Sigmoid colon (tissue), 4 donors: ENCODE measurements at regions not wholly inside any gene's neighbourhood (a gene's known extent, or its start where the extent isn't known, plus 50 kb on each side); places are given as distances from the start of the nearest gene placed in this dataset.

Experiments used
- POLR2A ChIP-seq, 2 donors: fragments of 450-650 bp; IDR thresholded peaks; one replicate each; pipeline ENCODE4 v1.6.1; 2016; ENCODE audit warnings: antibody characterized with exemption in 2 of 2, mild to moderate bottlenecking in 2 of 2, moderate library complexity in 2 of 2
- POLR2AphosphoS5 ChIP-seq, 4 donors: sonication (generic); formaldehyde crosslinking; IDR thresholded peaks; one replicate each; pipeline ENCODE4 v1.6.1; 2017; ENCODE audit warnings: antibody characterized with exemption in 4 of 4
- TF ChIP-seq, protein P1 (sequence below), 4 experiments: fragments of 450-650 bp in 3 of 4; fragments of 200-600 bp in 1 of 4; IDR thresholded peaks; one replicate each; pipeline ENCODE4 v1.5.1; 2016 to 2019; ENCODE audit warnings: antibody characterized with exemption in 4 of 4, mild to moderate bottlenecking in 3 of 4, moderate library complexity in 2 of 4

DNA sequence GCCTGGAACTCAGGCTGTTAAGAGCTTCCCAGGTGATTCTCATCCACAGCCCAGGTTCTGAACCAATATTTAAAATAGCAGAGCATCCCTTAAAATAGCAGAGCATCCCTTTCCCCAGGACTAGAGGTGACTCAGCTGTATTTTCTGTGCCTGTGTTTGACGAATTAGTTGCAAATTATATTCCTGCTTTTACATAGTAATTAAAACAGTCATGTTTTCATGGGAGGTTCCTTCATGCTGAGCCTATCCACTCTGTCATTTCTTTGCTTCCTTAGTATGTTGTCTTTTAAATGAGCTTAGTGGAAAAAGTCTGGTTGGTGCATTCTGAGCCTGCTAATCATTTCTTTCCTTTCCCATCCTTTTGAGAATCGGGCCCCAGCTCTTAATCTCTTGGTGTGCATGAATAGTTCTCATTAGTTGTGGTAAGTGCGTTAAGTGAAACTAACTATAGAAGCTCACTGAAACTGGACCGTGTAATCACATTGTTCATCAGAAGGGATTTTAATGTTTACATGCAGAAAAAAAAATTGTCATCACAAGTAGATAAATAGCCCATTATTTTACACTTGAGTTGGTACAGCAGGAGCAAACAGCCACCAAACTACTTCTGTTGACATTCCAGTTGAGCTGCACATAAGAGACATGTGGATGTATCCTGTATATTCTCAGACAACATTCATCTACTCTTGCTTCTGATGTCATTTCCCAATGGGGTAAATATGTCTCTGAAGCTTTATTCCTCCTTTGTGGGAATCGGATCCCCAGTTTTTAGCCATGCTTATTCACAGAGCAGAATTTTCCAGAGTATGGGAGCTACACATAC is 596.9 kb upstream of the WWC1 start:
- TF ChIP-seq, protein P1, sequence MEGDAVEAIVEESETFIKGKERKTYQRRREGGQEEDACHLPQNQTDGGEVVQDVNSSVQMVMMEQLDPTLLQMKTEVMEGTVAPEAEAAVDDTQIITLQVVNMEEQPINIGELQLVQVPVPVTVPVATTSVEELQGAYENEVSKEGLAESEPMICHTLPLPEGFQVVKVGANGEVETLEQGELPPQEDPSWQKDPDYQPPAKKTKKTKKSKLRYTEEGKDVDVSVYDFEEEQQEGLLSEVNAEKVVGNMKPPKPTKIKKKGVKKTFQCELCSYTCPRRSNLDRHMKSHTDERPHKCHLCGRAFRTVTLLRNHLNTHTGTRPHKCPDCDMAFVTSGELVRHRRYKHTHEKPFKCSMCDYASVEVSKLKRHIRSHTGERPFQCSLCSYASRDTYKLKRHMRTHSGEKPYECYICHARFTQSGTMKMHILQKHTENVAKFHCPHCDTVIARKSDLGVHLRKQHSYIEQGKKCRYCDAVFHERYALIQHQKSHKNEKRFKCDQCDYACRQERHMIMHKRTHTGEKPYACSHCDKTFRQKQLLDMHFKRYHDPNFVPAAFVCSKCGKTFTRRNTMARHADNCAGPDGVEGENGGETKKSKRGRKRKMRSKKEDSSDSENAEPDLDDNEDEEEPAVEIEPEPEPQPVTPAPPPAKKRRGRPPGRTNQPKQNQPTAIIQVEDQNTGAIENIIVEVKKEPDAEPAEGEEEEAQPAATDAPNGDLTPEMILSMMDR (IDR thresholded peaks at IDR 0.05), result no peak
- no peak for TF ChIP-seq POLR2A (IDR thresholded peaks at IDR 0.05)
- TF ChIP-seq POLR2AphosphoS5 (IDR thresholded peaks at IDR 0.05), result no peak
